OCI-LY7 (cell line): ENCODE measurements at regions not wholly inside any gene's neighbourhood (a gene's known extent, or its start where the extent isn't known, plus 50 kb on each side); places are given as distances from the start of the nearest gene placed in this dataset.
"Not testable (repeated sequence)": the region's sequence is repeated elsewhere in the genome, so short reads cannot be mapped to it uniquely, and the experiment has no call there.

ENCODE experiments used
- BruUV-seq: library from RNA; stranded (reverse); fragments of 400-500 nt; replicated peaks from 2 replicates; lab custom pipeline; 2021; lab: Mats Ljungman, UMichigan
- CTCF ChIA-PET: fragments of 300-600 bp; sonication (Branson Sonifier 250); formaldehyde crosslinking; loops from one replicate; lab custom pipeline; 2022; ENCODE audit warnings: antibody characterized with exemption; ENCODE audit not compliant: unreplicated experiment; lab: Charles Lee
- POLR2A ChIA-PET: fragments of 300-600 bp; sonication (Branson Sonifier 250); formaldehyde crosslinking; loops from one replicate; lab custom pipeline; 2022; ENCODE audit warnings: antibody characterized with exemption; lab: Charles Lee
- DNase-seq: peaks from one replicate; pipeline ENCODE4 v3.0.0-alpha.2; 2015; ENCODE audit warnings: low spot score
- H2AFZ ChIP-seq: fragments of 200-600 bp; sonication (generic), shearing (Covaris generic); 2 replicates; pipeline ENCODE4 v1.6.1; 2014; ENCODE audit warnings: mild to moderate bottlenecking, antibody characterized with exemption, low read length, moderate library complexity
- H3K27ac ChIP-seq: fragments of 200-600 bp; sonication (generic); 2 replicates; pipeline ENCODE4 v1.5.1; 2014; ENCODE audit warnings: mixed run types, low read depth, mild to moderate bottlenecking, moderate library complexity, low read length, inconsistent platforms; ENCODE audit not compliant: poor library complexity, severe bottlenecking
- H3K36me3 ChIP-seq: fragments of 200-600 bp; sonication (generic); 2 replicates; pipeline ENCODE4 v1.6.1; 2014; ENCODE audit warnings: mild to moderate bottlenecking, antibody characterized with exemption, low read length, moderate library complexity, mixed read lengths; ENCODE audit not compliant: insufficient read depth
- H3K4me1 ChIP-seq: fragments of 200-600 bp; sonication (generic); 2 replicates; pipeline ENCODE4 v1.5.1; 2014; ENCODE audit warnings: mild to moderate bottlenecking, low read length; ENCODE audit not compliant: insufficient read depth, poor library complexity, severe bottlenecking
- H3K4me2 ChIP-seq: fragments of 200-600 bp; sonication (generic); 2 replicates; pipeline ENCODE4 v1.6.1; 2014; ENCODE audit warnings: mild to moderate bottlenecking, low read length
- H3K4me3 ChIP-seq: fragments of 200-600 bp; sonication (generic); 2 replicates; pipeline ENCODE4 v1.5.1; 2014; ENCODE audit warnings: mild to moderate bottlenecking, low read depth, low read length; ENCODE audit not compliant: poor library complexity, severe bottlenecking
- H3K79me2 ChIP-seq: fragments of 200-600 bp; sonication (generic); 2 replicates; pipeline ENCODE4 v1.6.1; 2016; ENCODE audit warnings: low read depth, mild to moderate bottlenecking, low read length, moderate library complexity, mixed read lengths; ENCODE audit not compliant: insufficient read depth
- H3K9me2 ChIP-seq: fragments of 200-600 bp; sonication (generic); 2 replicates; pipeline ENCODE4 v1.6.1; 2016; ENCODE audit warnings: mild to moderate bottlenecking, low read length, mixed read lengths; ENCODE audit not compliant: insufficient read depth
- H3K9me3 ChIP-seq: fragments of 200-600 bp; sonication (generic); 2 replicates; pipeline ENCODE4 v1.6.1; 2014; ENCODE audit warnings: mild to moderate bottlenecking, mixed run types, low read length, mixed read lengths
- H4K20me1 ChIP-seq: fragments of 200-600 bp; sonication (generic); 2 replicates; pipeline ENCODE4 v1.6.1; 2014; ENCODE audit warnings: mild to moderate bottlenecking, antibody characterized with exemption, low read length, moderate library complexity, mixed read lengths; ENCODE audit not compliant: insufficient read depth
- EZH2phosphoT487 ChIP-seq: fragments of 200-600 bp; sonication (generic); IDR thresholded peaks from 2 replicates; pipeline ENCODE4 v1.6.1; 2018; ENCODE audit warnings: low read depth, borderline replicate concordance, mild to moderate bottlenecking, mixed run types, antibody characterized with exemption, low read length, moderate library complexity, mixed read lengths
- intact Hi-C: fragments of 100-400 bp; cut with micrococcal nuclease; formaldehyde crosslinking; loops from one replicate; pipeline ENCODE4 v1.10.0; 2022; ENCODE audit not compliant: unreplicated experiment
- TF ChIP-seq, protein P1 (sequence below): fragments of 200-600 bp; sonication (generic); conservative IDR thresholded peaks from 2 replicates; pipeline ENCODE4 v1.5.1; 2014; ENCODE audit warnings: mild to moderate bottlenecking, antibody characterized with exemption, low read length, moderate library complexity, mixed read lengths

DNA sequence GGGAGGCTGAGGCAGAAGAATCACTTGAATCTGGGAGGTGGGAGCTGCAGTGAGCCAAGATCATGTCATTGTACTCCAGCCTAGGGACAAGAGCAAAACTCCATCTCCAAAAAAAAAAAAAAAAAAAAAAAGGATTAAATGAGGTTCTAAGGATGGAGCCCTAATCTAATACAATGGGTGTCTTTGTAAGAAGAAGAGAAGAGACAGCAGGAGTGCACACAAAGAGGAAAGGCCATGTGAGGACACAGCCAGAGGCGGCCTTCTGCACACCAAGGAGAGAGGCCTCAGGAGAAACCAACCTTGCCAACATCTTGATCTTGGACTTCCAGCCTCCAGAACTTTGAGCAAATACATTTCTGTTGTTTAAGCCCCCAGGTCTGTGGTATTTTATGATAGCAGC is 66.6 kb upstream of the CECR2 start:
- ChIA-PET CTCF (no interaction called here), POLR2A (interaction anchor here (0.6 to 1.5 kb wide), 3 partner anchors 13 to 155 kb away, joined by 3 to 4 read pairs (median 3); no protein-coding TSS in a partner anchor)
- intact Hi-C loops: no loop called here

DNA sequence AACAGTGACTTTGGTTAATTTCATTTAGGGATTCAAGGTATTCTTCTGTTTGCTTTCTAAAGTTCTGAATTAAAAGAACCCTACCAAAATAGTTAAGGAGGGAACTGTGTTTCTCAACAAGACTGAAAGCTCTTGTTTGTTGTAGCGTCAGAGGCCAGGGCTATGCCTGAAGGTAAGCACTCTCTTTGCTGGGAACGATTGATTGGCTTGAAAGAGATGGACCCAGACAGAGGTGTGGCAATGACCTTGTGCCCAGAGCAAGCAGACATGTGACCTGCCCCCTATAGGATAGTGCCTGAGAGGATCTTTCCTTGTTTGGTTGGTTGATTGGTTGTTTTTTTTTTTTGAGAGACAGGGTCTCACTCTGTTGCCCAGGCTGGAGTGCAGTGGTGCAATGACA is 68.3 kb upstream of the CECR2 start:
- Histone ChIP-seq H3K36me3 (no peaks in the 10 kb centered on the region), H2AFZ (no peak overlapping the region), H3K27ac (no peak overlapping the region), H3K4me2 (no peak overlapping the region), H3K9me2 (no peaks in the 10 kb centered on the region), H3K79me2 (no peaks in the 10 kb centered on the region), H3K4me3 (no peak overlapping the region), H3K4me1 (peaks cover 11% of the 10 kb centered on the region), H3K9me3 (no peaks in the 10 kb centered on the region), H4K20me1 (no peaks in the 10 kb centered on the region)
- ChIA-PET POLR2A (interaction anchor here (0.5 kb wide), 1 partner anchor 81 kb away, joined by 3 read pairs; no protein-coding TSS in a partner anchor), CTCF (no interaction called here)
- DNase-seq: no peak
- BruUV-seq: no TSS peak
- intact Hi-C loops: no loop called here
- no peak for TF ChIP-seq EZH2phosphoT487
- TF ChIP-seq, protein P1, sequence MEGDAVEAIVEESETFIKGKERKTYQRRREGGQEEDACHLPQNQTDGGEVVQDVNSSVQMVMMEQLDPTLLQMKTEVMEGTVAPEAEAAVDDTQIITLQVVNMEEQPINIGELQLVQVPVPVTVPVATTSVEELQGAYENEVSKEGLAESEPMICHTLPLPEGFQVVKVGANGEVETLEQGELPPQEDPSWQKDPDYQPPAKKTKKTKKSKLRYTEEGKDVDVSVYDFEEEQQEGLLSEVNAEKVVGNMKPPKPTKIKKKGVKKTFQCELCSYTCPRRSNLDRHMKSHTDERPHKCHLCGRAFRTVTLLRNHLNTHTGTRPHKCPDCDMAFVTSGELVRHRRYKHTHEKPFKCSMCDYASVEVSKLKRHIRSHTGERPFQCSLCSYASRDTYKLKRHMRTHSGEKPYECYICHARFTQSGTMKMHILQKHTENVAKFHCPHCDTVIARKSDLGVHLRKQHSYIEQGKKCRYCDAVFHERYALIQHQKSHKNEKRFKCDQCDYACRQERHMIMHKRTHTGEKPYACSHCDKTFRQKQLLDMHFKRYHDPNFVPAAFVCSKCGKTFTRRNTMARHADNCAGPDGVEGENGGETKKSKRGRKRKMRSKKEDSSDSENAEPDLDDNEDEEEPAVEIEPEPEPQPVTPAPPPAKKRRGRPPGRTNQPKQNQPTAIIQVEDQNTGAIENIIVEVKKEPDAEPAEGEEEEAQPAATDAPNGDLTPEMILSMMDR: no peak

More for the DNA sequence above, 66.6 kb upstream of the CECR2 start:
- no peaks in the 10 kb centered on the region for H3K36me3 ChIP-seq
- no peak overlapping the region for H3K4me3 ChIP-seq
- H3K4me2 ChIP-seq: no peak overlapping the region
- no peak overlapping the region for H3K27ac ChIP-seq
- H2AFZ ChIP-seq: no peak overlapping the region
- H3K9me3 ChIP-seq: no peaks in the 10 kb centered on the region
- H3K9me2 ChIP-seq: no peaks in the 10 kb centered on the region
- TF ChIP-seq, protein P1: no peak
- no peak for TF ChIP-seq EZH2phosphoT487
- H4K20me1 ChIP-seq: no peaks in the 10 kb centered on the region
- no TSS peak for BruUV-seq
- peaks cover 11% of the 10 kb centered on the region for H3K4me1 ChIP-seq
- no peaks in the 10 kb centered on the region for H3K79me2 ChIP-seq
- DNase-seq: no peak

DNA sequence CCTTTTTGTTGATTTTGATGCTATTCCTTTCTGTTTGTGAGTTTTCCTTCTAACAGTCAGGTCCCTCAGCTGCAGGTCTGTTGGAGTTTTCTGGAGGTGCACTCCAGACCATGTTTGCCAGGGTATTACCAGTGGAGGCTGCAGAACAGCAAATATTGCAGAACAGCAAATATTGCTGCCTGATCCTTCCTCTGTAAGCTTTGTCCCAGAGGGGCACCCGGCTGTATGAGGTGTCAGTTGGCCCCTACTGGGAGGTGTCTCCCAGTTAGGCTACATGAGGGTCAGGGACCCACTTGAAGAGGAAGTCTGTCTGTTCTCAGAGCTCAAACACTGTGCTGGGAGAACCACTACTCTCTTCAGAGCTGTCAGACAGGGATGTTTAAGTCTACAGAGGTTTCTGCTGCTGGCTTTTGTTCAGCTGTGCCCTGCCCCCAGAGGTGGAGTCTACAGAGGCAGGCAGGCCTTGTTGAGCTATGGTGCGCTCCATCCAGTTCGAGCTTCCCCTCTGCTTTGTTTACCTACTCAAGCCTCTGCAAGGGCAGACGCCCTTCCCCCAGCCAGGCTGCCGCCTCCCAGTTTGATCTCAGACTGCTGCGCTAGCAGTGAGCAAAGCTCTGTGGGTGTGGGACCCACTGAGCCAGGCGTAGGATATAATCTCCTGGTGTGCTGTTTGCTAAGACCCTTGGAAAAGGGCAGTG is 70.3 kb upstream of the CECR2 start:
- BruUV-seq, POLR2A ChIA-PET, H3K4me1 ChIP-seq, intact Hi-C loops, H3K36me3 ChIP-seq, H2AFZ ChIP-seq, H3K9me3 ChIP-seq, CTCF ChIA-PET, H3K4me3 ChIP-seq, H3K79me2 ChIP-seq, H4K20me1 ChIP-seq, H3K4me2 ChIP-seq, H3K27ac ChIP-seq, DNase-seq, H3K9me2 ChIP-seq: not testable (repeated sequence)
